ENCODE measurements at regions not wholly inside any gene's neighbourhood (a gene's known extent, or its start where the extent isn't known, plus 50 kb on each side); places are given as distances from the start of the nearest gene placed in this dataset.
"Not testable (repeated sequence)": the region's sequence is repeated elsewhere in the genome, so short reads cannot be mapped to it uniquely, and the experiment has no call there.

DNA sequence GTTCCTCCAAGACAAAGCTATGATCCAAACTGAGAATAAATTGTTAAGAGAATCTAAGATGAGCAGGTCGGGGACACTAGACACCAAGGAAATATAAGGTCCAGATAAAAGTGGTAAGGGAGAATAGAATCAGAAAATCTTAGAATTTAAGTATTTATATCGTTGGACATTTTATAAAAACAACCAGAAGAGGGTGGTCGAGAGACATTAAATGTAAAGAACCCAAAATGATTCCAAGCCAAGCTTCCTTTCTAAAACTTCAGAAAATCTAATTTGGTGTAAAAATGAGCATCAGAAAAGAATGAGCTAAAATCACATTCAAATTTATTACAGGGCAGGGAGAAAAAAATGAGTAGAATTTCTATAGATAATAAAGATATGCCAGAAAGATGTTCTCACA, 97.8 kb upstream of the OGFRL1 start:
- DNase-seq (ENCODE audit: extremely low spot score, insufficient read length, low read depth), result no peak
- no peak for FAIRE-seq

DNA sequence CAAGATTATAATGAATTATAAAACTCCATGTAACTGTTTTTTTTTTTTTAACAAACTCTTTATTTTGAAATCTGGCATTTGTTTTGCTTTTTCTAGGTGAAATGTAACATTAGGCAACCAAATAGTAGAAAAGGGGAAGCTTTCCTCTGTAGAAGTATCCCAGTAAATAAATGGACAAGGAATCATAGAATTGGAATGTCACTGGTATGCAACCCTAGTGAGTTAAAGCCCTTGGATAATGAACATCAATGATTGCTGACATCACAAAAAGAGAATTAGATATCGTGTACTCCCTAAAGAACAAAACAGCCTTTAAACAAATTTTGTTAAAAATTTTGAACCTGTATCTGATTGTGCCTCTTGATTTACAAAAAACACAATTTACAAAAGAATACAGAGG, 93.9 kb upstream of the OGFRL1 start:
- DNase-seq (ENCODE audit: extremely low spot score, insufficient read length, low read depth) (no peak), FAIRE-seq (no peak)

DNA sequence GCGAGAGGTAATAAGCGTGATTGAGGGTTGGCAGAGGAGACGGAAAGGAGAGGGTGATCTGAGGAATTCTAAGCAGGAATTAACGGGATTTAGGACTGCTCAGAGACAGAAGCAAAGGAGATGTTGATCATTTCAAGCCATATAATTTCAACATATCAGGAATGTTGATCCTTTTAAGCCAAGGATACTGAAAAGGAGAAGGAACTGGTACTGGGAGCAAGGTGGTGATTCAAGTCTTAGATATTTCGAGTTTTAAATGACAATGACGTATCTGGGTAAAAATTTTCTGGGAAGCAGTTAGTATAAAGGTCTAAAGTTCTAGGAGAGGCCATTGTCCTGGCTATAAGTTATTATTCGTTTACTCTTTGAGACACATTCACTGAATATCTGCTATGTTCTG, 91.3 kb upstream of the OGFRL1 start:
- DNase-seq (ENCODE audit: extremely low spot score, insufficient read length, low read depth), result no peak
- FAIRE-seq, result no peak

DNA sequence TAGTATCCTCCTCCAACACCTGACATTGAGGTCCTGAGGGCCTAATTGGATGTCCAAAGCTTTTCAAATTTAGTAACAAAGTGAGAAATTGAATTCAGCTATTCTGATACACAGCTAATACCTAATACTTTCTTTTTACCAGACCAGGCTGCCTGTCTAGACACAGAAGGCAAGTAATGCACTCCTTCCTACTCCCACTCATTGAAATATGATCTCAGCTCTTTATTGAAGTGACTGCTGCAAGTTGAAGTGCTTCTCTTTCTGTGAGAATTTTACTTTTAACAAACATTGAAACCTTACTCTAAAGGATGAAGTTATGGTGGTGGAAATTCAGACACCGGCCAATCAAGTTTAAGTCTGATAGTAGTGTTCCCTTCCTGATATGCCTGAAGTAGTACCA, 90.8 kb upstream of the OGFRL1 start:
- DNase-seq (ENCODE audit: extremely low spot score, insufficient read length, low read depth), result no peak
- no peak for FAIRE-seq

DNA sequence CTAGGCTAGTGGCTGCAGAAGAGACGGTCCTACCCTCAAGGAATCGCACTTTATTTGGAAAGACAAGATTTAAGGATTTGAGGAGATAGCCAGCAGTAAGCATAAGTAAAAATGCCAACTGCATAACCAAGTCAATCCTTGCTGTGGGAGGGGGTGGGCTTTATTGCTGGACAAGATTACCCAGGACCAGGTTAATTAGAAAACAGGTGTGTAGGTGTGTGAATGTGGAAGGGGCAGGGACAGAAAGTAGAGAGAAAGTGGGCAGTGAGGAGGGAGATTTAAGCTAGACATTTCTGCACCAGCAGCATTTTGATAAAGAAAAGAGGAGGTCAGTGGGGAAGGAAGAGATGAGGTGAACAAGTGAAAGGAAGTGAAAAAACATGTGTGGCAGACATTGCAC, 89.7 kb upstream of the OGFRL1 start:
- no peak for FAIRE-seq
- DNase-seq (ENCODE audit: extremely low spot score, insufficient read length, low read depth), result no peak

DNA sequence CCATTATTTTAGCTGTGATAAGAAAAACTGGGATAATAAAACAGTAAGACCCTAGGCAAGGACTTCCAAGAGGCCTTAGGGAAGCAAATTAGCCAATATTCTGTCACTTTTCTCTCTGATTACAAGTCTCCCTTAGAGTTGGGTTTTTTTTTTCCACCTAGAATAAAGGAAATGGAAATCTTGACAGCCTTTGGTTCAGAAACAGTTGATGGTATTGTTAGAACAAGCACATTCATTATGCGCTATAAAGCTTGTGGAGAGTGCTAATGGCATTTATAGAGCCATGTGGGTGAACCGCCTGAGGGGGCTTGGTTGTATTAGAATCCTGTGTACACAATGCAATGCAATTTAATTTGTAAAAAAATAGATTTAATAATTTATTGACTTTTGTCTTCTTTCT, 88.9 kb upstream of the OGFRL1 start:
- FAIRE-seq (no peak), DNase-seq (ENCODE audit: extremely low spot score, insufficient read length, low read depth) (no peak)

DNA sequence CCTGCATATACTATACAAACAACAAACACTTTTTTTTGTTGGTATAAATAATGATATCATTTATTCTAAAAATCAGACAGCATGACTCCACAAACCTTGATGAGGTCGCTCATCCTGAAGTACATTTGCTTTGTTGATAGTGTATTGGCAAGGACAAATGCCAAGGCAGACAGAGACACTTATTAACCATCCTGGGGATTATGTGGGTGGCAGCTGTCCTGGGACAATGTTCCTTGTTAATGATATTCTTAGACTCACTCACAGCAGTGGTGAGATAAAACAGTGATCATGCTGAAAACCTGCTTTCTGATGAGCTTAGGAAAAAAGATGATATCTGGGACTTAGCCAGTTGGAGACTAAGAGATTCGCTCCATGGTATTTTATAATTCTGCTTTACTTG, 85.4 kb upstream of the OGFRL1 start:
- DNase-seq (ENCODE audit: extremely low spot score, insufficient read length, low read depth) (no peak), FAIRE-seq (no peak)

DNA sequence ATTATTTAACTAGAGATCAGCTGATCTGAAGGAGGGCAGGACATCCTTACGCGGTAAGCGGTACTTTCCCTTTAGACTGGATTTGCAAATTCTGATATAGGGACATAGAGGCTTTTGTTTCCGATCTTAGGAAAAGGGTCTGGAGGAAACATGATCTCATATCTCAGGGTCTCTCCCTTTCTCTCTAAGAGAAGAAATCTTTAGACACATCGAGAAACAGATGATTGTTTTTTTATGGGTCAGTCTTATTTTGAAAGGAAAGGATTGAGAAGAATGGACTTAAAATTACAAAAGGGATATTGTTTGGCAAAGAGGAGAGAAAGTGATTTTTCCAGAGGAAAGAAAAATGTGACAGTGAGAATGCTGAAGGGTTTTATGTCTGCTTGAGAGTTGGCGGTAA, 83.9 kb upstream of the OGFRL1 start:
- FAIRE-seq (no peak), DNase-seq (ENCODE audit: extremely low spot score, insufficient read length, low read depth) (no peak)

DNA sequence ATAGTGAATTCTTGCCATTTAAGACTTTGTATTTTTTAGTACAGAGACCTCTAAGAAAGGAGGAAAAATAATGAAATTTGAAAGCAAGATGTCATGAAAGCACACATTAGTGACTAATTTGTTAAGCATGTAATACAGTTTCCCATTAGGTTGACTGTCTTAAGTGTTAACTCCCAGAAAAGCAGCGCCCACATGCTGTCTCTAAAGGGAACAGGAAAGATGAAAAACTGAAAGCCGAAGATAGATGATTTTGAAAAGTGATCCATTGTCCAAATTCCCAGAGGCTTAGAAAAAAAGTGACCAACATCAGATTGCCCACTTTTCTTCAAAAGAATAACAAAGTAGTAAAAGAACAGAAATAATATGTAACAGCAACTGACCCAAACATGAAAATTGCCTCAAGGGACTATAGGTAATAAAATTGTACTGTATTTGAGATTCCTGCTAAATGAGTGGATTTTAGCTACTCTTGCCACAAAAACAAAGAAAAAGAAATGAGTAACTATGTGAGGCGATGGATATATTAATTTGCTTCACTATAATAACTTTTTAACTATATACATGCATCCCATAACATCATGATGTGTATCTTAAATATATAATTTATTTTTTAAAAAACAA, 83.2 kb upstream of the OGFRL1 start:
- FAIRE-seq (no peak), DNase-seq (ENCODE audit: extremely low spot score, insufficient read length, low read depth) (no peak)

DNA sequence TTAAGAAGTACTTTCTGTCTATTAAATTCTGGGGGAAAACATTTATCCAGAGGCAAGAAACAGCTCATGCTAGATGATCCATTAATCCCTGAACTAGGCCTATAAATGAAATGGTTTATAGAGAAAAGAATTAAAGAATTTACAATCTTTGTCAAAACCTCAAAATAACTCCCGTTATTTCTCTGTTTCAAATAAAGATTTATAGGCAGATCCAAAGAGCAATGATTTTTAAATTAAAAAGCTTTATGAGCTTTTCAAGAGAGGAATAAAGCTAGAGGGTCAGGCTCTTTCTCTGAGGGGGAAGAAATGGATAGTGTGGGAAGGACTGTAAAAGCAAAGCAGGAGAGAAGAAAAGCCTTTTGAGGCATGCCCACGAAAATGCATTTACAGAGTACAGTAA, 82.5 kb upstream of the OGFRL1 start:
- no peak for DNase-seq (ENCODE audit: extremely low spot score, insufficient read length, low read depth)
- no peak for FAIRE-seq

DNA sequence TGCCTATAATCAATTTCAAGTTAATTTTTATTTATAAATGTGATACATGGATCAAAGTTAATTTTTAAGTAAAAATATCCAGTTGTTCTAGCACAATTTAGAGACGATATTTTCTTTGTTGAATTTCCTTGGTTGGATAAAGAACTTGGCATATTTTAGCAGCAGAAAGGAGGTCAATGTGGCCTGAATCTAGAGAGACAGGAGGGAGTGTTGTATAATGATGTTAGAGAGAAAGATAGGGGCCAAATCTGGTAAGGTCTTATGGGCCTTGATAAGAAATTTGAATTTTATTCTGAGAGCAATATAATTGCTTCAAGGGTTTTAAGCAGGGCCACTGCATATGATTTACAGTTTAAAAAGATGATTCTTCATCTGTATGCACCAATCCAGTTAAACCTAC, 79.4 kb upstream of the OGFRL1 start:
- FAIRE-seq (no peak), DNase-seq (ENCODE audit: extremely low spot score, insufficient read length, low read depth) (no peak)

DNA sequence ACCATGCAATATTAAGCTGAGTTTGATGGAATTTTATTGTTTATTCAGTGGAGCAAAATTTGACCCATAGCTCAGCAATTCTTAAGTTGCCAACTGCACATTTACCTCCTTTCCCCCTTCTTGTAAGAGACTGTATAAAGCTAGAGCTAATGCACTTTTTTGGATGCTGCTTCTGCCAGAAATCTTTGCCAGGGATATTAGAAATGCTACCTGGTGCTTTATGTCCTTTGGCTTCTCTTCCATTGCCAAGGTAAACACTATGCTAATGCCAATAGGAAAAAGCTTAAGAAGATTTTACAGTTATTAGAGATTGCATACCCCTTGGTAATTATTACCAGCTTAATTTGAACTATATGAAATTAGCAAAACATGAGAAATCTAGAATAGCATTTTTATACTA, 79.0 kb upstream of the OGFRL1 start:
- FAIRE-seq (no peak), DNase-seq (ENCODE audit: extremely low spot score, insufficient read length, low read depth) (no peak)

DNA sequence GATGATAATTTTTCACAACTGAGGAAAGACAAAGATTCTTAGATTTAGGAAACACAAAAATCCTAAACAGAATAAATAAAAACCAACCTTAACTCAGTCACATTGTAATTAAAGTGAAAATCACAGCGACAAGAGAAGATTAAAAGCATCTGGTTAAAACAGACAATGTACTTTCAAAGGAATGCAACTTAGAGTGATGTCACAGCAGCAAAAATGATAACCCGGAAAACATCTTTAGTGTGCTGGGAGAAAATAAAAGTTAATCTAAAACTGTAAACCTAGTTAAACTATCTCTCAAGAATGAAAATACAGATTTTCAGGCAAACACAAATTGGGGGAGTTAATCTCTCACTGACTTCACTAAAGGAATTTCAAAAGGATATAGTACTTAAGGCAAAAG, 76.8 kb upstream of the OGFRL1 start:
- no peak for FAIRE-seq

DNA sequence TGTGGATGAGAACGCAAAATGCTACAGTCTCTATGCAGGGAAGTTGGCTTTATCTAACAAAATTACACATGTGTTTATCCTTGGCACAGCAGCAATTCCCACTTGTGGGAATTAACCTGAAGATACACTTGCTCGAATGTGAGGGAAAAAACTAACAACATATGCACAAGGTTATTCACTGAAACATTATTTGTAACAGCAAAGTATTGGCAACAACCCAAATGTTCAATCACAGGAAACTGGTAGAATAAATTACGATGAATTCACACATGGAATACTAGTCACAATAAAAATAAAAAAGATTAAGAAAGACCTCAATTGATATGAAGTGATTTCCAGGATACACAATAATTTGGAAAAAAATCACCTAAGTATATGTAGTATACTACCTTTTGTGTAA, 68.1 kb upstream of the OGFRL1 start:
- DNase-seq (ENCODE audit: extremely low spot score, insufficient read length, low read depth) (no peak), FAIRE-seq (no peak)

More for the DNA sequence above, 76.8 kb upstream of the OGFRL1 start:
- no peak for DNase-seq (ENCODE audit: extremely low spot score, insufficient read length, low read depth)

DNA sequence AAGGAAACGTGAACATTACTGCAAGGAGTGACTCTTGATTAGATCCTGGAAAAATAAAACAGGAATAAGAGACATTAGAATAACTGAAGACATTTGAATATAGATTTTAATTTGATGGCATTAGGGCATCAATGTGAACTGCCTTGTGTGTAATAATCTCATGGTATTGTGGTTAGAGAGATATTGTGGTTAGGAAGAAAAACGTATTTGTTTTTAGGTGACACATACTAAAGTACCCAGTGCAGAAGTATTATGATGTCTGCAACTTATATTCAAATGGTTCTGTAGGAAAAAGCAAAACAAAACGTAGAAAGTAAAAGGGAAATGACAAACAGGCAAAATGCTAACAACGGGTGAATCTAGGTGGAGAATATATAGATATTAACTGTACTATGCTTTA, 65.9 kb upstream of the OGFRL1 start:
- no peak for FAIRE-seq
- DNase-seq (ENCODE audit: extremely low spot score, insufficient read length, low read depth), result no peak

DNA sequence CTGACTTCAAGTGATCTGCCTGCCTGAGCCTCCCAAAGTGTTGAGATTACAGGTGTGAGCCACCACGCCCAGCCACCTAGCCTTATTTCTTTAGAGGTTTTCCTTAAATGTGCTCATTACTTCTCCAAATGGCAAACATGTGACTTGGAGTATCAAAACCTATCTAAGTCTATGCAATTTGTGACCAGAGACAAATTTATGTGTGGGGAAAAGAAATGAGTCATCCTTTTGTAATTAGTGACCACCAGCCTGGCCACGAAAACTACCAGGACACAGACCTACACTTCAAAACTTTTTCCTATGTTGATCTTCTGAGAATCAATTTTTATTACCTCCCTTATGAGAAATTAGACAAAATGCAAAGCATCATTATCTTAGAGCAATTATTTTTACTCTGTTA, 64.6 kb upstream of the OGFRL1 start:
- no peak for FAIRE-seq
- no peak for DNase-seq (ENCODE audit: extremely low spot score, insufficient read length, low read depth)

DNA sequence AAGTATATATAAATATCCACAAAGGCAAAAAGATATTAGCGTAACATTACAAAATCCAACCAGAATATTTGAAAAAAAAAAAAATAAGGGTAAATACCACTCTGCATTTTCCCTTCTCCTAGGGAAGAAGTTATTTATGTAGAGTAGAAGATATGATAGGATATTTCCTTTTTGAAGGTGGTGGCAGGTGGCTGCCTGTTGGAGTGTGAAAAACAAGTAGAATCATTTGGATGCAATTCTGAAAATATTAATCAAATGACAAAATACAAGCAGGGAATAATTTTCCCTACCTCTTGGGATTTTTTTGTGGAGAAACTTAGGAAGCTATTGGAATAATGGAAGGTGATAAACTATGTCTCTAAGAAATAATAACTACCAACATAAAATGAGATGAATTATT, 62.5 kb upstream of the OGFRL1 start:
- FAIRE-seq (no peak), DNase-seq (ENCODE audit: extremely low spot score, insufficient read length, low read depth) (no peak)

DNA sequence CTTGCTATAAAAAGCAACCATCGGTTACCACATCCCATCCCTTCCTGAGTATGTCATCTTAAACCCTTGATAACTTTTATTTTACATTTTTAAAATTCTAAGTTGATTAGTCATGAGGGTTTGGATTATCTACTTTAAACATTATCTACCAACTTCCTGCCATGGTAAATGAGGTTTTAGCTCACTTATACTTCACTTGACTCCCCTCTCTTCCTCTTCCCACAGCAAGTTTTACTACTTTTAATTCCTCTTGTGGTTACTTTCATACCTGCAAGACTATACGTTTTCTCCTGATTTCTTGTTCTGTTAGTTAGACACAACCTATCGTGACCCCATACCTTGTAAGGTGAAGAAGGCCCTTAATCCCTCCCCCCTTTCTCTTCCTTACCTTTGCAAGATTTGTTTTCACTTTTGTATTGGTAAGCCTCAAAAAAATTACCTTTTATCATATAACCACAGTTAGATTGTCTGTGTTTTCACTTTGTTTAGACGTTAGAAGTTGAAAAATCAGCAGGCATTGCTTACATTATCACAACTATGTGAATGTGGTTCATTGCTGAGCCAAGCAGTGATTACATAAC, 60.1 kb upstream of the OGFRL1 start:
- no peak for DNase-seq (ENCODE audit: extremely low spot score, insufficient read length, low read depth)
- no peak for FAIRE-seq

DNA sequence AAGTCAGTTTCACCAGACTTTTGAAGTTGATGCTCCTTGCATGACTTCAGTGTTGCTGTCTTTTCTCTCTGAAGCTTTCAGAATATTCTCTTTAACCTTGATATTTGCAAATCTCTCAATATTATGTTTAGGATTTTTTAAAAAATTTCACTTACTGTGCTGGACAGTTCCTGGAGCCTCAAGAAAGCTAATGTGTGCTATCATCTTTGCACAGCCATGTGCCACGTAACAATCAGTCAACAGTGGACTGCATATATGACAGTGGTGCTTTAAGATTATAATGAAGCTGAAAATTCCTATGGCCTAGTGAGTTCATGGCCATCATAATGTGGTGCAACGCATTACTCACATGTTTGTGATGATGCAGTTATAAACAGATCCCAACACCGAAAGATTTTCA, 59.1 kb upstream of the OGFRL1 start:
- FAIRE-seq, result no peak
- no peak for DNase-seq (ENCODE audit: extremely low spot score, insufficient read length, low read depth)

DNA sequence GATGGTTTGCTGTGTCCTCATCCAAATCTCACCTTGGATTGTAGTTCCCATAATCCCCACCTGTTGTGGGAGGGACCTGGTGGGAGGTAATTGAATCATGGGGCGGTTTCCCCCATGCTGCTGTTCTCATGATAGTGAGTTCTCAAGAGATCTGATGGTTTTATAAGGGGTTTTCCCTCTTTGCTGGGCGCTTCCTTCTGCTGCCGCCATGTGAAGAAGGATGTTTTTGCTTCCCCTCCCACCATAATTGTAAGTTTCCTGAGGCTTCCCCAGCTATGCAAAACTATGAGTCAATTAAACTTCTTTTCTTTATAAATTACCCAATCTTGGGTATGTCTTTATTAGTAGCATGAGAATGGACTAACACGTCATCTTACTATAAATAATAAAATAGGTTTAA, 55.7 kb upstream of the OGFRL1 start:
- not testable (repeated sequence) for DNase-seq (ENCODE audit: extremely low spot score, insufficient read length, low read depth); FAIRE-seq

DNA sequence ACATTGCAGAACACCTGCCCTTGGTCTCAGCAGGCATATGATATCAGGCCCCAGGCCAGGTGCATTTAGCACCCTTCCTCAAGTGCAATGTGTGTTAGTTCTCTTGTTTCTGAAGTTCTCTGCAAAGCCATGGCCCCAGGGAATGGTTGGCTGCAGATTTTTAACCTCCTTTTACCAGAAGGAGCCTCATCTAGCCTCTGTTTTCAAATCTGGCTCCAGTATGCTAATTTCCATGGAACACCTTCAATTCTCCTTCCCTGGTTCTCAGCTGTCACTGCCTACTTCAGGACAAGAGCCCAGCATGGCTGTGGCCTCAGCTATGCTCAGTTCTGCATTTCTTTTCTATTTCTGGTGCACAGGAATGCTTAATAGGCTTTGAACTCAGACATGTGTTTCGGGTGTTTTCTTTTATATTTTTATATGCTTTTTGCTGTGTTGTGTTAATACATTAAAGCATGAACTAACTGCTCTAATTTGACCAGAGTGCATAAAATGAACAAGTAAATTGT, 51.6 kb upstream of the OGFRL1 start:
- DNase-seq (ENCODE audit: extremely low spot score, insufficient read length, low read depth), result no peak
- no peak for FAIRE-seq

DNA sequence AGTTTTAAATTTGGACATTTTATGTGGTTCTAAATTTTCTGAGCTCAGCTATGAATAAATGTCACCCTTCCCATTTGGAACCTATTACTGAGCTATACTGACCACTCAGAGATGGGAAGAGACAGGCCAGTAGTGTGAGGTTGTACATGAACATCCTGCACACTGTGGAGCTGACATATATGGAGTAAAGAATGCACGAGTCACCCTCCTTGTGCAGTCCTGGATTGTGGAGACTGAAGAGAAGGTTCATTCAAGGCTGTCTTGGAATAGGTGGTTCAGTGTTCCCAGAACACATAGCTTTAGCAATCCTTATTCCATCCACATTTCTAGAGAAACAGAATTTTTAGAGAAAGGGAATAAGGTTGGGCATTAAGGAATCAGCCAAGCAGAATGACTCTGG, 50.3 kb upstream of the OGFRL1 start:
- DNase-seq (ENCODE audit: extremely low spot score, insufficient read length, low read depth) (no peak), FAIRE-seq (no peak)

All from GM18507 (cell line).